ENCODE measurements at regions not wholly inside any gene's neighbourhood (a gene's known extent, or its start where the extent isn't known, plus 50 kb on each side); places are given as distances from the start of the nearest gene placed in this dataset.

- no peak for TF ChIP-seq CTCF (IDR thresholded peaks at IDR 0.05)
- TF ChIP-seq POLR2A (IDR thresholded peaks at IDR 0.05): no peak
These were observed 449.3 kb upstream of the THBS1 start for GRCh38 chr15:39131609-39132008.
